GM18873 (cell line): ENCODE measurements at regions not wholly inside any gene's neighbourhood (a gene's known extent, or its start where the extent isn't known, plus 50 kb on each side); places are given as distances from the start of the nearest gene placed in this dataset.

Experiments
- ATAC-seq: cut with Tn5 transposase; IDR thresholded peaks from one replicate; pipeline ENCODE4 v1.9.1; 2021; ENCODE audit warnings: mild to moderate bottlenecking, moderate library complexity, moderate number of reproducible peaks; ENCODE audit not compliant: unreplicated experiment, low FRiP score

DNA sequence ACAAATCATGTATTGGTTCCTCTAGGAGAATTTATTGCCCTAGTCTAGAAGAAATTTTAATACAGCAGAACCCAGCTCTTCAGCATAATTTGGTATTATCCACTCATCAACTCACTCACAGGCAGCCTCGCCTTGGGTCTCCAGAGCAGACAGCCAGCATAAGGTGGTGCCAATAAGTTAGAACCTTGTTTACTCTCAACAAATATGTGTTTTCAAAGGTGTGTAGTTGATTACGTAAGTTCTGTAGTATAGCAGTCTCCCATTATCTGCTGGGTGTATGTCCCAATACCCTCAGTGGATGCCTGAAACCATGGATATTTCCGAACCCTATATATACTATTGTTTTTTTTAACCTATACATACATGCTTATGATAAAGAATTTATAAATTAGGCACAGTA is 522.5 kb upstream of the LRRN3 start:
- no peak for ATAC-seq

DNA sequence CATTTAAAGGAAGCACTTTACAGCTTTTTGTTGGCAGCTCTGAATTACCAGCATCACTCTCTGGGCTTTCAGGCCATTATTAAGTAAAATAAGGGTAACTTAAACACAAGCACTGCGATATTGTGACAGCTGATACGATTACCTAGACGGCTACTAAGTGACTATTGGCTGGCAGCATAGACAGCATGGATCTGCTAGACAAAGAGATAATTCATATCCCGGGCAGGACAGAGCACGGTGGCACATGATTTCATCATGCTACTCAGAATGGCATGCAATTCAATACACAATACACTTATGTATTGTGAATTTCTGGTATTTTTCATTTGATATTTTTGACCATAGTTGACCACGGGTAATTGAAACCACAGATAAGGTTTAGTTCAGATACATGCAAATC is 522.0 kb upstream of the LRRN3 start:
- no peak for ATAC-seq

- ATAC-seq, result no peak
Observed at GRCh38 chr7:110569486-110570205, 521.3 kb upstream of the LRRN3 start.

DNA sequence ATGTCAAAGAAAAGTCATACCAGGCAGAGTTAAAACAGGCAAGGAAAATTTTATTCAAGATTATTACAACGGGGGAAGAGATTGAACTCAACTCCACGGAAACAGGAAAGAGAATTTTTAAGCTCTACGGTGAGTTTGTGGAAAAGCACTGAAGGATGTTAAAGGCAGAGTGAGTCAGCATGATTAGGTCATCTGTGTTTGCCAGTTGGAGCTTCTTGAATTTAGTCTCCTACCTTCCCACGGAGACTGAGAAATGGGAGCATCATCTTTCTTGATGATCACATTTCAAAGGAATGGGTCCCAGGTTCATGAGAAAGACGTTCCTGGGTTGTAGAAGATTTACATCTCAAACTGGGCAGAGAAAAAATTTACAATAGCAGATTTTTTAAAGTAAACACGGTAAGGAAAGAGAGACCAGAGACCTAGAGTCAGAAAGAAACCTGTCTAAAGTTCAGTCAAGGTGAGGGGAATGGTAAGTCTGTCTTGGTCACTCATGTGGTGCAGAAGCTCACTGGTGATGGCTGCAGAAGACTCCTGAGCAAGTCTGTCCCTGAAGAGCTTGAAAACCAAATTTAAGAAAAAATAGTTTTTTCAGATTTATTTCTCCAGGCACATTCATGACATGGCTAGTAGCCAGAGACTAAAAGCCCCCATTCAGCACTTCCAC is 516.9 kb upstream of the LRRN3 start:
- no peak for ATAC-seq

DNA sequence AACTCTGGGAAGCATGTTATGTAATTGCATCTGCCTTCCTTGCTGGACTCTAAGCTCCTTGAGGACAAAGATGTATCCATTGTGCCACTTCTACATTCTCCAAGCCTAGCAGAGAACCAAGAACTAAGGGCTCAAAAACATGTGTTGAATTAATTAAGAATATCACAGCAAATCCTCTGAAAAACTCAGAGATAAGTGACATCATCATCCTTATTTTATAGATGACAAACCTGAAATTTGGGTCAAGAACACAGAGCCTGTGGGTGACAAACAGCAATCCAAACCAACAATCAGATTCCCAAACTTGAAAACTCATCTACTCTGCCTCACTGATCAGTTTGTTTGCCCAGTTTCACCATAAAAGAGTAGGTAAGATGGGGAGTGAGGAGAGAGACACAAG is 503.6 kb upstream of the LRRN3 start:
- ATAC-seq, result no peak

DNA sequence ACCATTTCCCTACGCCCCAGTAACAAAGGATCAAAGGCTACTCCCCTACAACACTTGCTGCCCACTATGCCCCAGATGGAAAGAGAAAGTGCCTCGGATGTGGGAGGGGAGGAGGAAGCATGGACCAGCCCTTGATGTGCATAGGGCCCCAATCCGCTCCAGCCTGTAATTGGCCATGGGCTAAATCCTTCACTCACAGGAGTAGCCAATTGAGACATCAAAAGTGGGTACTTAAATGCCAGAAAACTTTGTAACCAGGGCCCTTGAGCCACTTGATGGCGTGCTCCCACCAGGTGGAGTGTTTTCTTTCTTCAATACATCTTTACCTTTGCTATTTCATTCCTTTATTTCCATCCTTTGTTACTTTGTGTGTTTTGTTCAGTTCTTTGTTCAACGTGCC is 500.5 kb upstream of the LRRN3 start:
- ATAC-seq, result no peak

GRCh38 chr7:110591341-110591740 is 499.6 kb upstream of the LRRN3 start:
- no peak for ATAC-seq

DNA sequence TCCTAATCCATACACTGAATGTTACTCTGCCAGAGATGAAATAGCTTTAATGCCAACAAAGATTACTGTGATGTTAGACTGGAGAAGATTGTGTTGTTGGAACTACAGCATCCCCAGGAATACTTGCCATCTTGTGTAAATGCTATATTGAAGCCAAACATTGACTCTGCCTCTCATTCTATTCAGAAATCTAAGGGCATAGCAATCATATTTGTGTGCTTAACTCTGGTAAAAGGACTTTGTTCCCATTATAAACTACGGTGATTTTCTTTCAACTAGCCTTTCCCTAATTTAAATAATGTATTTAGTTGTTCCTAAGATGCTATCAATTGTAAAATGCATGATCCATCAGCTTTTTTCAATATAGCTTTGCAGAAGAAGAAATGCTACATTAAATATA is 498.4 kb upstream of the LRRN3 start:
- ATAC-seq, result no peak

DNA sequence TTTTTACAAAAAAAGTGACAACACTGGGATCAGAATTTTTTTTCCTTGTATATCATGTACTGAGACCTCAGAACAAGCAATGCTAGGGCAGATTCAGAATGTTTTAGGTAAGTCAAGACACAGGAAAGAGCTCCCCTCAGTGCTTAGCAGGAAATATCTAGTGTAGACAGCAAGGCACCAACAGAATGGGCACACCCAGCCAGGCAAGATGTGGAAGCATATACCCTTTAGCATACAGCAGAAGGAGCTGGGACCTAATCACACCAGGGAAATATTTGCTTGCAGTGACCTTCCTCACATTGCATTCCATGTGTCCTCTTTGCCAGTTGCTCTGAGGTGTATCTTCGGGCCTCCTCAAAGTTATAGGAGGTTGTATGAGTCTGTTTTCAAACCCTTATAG is 497.6 kb upstream of the LRRN3 start:
- ATAC-seq, result no peak

DNA sequence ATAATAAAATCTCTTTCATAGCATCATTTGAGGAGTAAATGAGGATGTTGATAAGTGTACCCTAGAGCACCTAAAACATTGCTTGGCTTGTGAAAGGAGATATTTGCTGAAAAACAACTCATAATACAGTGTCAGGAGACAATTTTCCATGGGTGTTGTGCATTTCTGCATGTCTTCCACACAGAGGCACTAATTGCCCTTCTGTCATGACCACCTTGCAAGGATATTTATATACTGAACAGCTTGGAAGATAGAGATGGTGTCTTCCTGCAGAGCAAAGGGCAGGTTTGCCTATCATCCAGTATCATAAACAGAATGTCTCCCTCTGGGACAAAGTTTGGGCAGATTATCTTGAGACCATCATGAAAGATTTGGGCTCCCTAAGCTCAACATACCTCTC is 495.2 kb upstream of the LRRN3 start:
- ATAC-seq, result no peak

DNA sequence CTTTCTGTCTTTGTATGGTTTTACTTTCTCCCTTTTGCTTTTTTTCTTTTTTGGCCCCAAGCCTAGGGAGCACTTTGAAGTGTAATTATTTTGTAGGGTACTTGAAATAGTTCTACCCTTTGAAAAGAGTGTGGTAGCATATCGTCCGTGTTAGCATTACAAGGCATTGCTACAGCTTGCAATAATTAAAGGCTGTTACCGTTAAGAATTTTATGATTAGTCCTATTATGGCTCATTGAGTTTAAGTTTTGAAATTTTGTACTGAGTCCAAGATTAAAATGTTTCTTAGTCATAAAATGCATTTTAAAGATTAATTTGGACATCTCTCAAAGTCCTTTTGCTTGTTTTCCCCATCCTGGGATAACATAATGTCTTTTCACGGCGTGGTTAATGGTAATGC is 490.0 kb upstream of the LRRN3 start:
- ATAC-seq, result no peak

DNA sequence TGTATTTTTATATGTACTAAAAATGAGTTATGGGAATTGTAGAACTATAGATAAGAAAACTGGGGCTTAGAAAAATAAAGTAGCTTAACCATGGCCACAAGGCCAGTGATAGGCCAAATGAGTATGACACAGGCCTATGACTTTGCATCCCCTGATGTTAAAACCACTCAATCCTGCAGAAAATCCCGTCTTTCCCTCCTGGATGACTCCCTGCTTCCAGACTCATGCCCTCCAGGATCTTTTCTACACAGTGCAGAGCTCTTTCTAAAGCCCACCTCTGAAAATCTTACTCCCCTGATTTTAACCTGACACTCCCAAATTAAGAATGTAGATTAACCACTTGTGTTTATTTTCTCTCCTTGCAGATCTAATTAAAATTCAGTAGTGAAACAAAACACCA is 489.2 kb upstream of the LRRN3 start:
- no peak for ATAC-seq

GRCh38 chr7:110604206-110604605 is 486.7 kb upstream of the LRRN3 start:
- ATAC-seq, result no peak

DNA sequence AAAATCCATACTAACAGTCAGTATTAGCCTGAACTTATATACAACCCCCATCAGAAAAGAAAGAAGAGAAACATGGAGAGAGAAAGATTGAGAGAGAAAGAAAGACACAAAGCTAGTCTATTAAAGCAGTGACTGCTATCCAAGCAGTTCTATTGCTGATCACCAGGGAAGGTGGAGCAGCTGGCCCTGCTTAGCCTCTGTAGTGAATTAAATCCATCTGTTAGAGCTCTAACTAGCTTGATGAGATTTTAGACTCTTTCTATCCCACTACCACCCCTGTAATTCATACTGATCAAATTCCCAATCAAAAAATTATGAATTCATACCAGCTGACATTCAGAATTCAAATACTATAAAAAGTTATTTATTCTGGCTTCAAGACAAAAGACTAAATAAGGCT is 486.0 kb upstream of the LRRN3 start:
- ATAC-seq, result no peak

DNA sequence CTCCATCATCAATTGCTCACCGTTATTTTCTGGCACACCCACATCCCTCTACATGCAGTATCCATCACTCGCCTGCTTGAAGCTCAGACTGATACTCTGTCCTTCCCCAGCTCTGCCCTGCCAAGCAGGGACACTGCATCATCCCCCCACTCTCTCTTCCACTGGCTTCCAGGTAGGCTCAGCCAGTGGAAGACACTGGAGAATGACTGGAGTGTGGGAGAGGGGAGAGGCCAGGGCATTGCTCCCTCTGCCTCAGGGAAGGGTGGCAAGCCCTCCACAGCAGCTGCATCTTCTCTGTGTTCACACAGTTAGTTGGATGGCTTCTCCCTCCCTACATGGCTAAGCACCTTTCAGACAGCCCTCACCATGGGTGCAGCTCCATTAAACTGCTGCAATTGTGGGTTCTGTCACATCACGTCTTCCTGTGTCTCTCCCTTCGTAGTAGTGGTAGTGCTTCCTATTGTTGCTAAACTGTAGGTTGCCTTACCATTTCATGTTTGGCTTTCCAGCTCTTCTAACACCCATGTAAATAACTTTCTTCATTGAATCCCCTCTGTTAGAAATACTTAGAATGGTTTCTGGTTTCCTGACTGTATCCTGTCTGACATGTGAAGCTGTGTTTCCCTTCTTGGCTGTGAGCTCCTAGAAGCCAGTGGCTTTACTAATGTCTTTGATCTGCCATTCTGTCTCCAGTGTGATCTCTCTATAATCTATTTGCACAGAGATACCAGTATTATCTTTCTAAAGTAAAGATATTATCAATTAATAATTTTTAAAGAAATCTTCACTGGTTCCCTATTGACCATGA is 483.7 kb upstream of the LRRN3 start:
- no peak for ATAC-seq

- ATAC-seq, result no peak
Observed at GRCh38 chr7:110609336-110609735, 481.6 kb upstream of the LRRN3 start.

- ATAC-seq, result no peak
Observed at GRCh38 chr7:110612680-110613079, 478.2 kb upstream of the LRRN3 start.
